ENCODE measurements at regions not wholly inside any gene's neighbourhood (a gene's known extent, or its start where the extent isn't known, plus 50 kb on each side); places are given as distances from the start of the nearest gene placed in this dataset.

DNA sequence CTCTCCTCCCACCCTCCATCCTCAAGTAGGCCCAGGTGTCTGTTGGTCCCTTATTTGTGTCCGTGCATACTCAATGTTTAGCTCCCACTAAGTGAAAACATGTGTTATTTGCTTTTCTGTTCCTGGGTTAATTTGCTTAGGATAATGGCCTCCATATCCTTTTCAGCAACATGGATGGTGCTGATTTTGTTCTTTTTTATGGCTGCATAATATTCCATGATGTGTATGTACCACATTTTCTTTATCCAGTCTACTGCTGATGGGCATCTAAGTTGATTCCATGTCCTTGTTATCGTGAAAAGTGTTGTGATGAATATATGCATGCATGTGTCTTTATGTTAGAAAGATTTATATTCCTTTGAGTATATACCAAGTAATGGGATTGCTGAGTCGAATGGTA, 314.9 kb upstream of the IRAK1BP1 start:
- TF ChIP-seq POLR2AphosphoS5 (IDR thresholded peaks at IDR 0.05) (no peak), POLR2A (IDR thresholded peaks at IDR 0.05) (no peak)

Data from breast epithelium (tissue), 3 donors.